H1 (cell line): ENCODE measurements at regions not wholly inside any gene's neighbourhood (a gene's known extent, or its start where the extent isn't known, plus 50 kb on each side); places are given as distances from the start of the nearest gene placed in this dataset.

Experiments
- CHD7 ChIP-seq: fragments of 300-600 bp; sonication (generic); IDR thresholded peaks from 2 replicates; pipeline ENCODE4 v1.7.1; 2012; ENCODE audit warnings: low read length, moderate library complexity, mild to moderate bottlenecking, inconsistent platforms; ENCODE audit not compliant: insufficient replicate concordance
- EGR1 ChIP-seq: IDR thresholded peaks from 2 replicates; pipeline ENCODE4 v1.6.1; 2011; ENCODE audit warnings: low read depth, low read length, borderline replicate concordance
- HDAC2 ChIP-seq, 2 experiments: fragments of 300-600 bp in 1 of 2; sonication (generic) in 1 of 2; IDR thresholded peaks; 2 replicates each; pipeline ENCODE4 v1.6.1; 2011 to 2012; ENCODE audit warnings: low read depth in 2 of 2, low read length in 2 of 2, mild to moderate bottlenecking in 2 of 2, moderate library complexity in 2 of 2, borderline replicate concordance in 1 of 2, inconsistent platforms in 1 of 2

GRCh38 chr7:132687016-132687415 lies 110.7 kb upstream of the PLXNA4 start (continued):
- TF ChIP-seq CHD7 (no peak), HDAC2 (IDR thresholded peaks at IDR 0.05; ENCODE audit: borderline replicate concordance in 1 of 2, low read depth in 2 of 2, low read length in 2 of 2) (no peak), EGR1 (no peak)
